HEK293 (cell line): ENCODE measurements at regions not wholly inside any gene's neighbourhood (a gene's known extent, or its start where the extent isn't known, plus 50 kb on each side); places are given as distances from the start of the nearest gene placed in this dataset.

Experiments
- SP2 ChIP-seq: fragments of 450-650 bp; formaldehyde crosslinking; IDR thresholded peaks from 2 replicates; pipeline ENCODE4 v1.5.1; 2016; ENCODE audit warnings: missing biosample characterization, missing genetic modification characterization
- YY1 ChIP-seq: fragments of 450-650 bp; formaldehyde crosslinking; IDR thresholded peaks from 2 replicates; pipeline ENCODE4 v1.5.1; 2018; ENCODE audit warnings: missing biosample characterization, missing genetic modification characterization
- ZNF169 ChIP-seq: fragments of 450-650 bp; formaldehyde crosslinking; IDR thresholded peaks from 2 replicates; pipeline ENCODE4 v1.5.1; 2016; ENCODE audit warnings: missing biosample characterization, missing genetic modification characterization
- ZNF311 ChIP-seq: fragments of 450-650 bp; formaldehyde crosslinking; IDR thresholded peaks from 2 replicates; pipeline ENCODE4 v1.5.1; 2017; ENCODE audit warnings: missing biosample characterization, missing genetic modification characterization, borderline replicate concordance
- ZNF501 ChIP-seq: fragments of 450-650 bp; formaldehyde crosslinking; IDR thresholded peaks from 2 replicates; pipeline ENCODE4 v1.5.1; 2016; ENCODE audit warnings: missing biosample characterization, missing genetic modification characterization
- ZNF558 ChIP-seq: fragments of 450-650 bp; formaldehyde crosslinking; IDR thresholded peaks from 2 replicates; pipeline ENCODE4 v1.5.1; 2016; ENCODE audit warnings: missing biosample characterization, missing genetic modification characterization
- ZNF707 ChIP-seq: fragments of 450-650 bp; formaldehyde crosslinking; IDR thresholded peaks from 2 replicates; pipeline ENCODE4 v1.5.1; 2016; ENCODE audit warnings: missing biosample characterization, missing genetic modification characterization
- TF ChIP-seq, protein P1 (sequence below): fragments of 450-650 bp; formaldehyde crosslinking; IDR thresholded peaks from 2 replicates; pipeline ENCODE4 v1.5.1; 2016; ENCODE audit warnings: missing biosample characterization, missing genetic modification characterization
- TF ChIP-seq, protein P2 (sequence below): fragments of 450-650 bp; formaldehyde crosslinking; IDR thresholded peaks from 2 replicates; pipeline ENCODE4 v1.5.1; 2016; ENCODE audit warnings: missing biosample characterization, missing genetic modification characterization
- TF ChIP-seq, protein P3 (sequence below): fragments of 450-650 bp; formaldehyde crosslinking; IDR thresholded peaks from 2 replicates; pipeline ENCODE4 v1.5.1; 2016; ENCODE audit warnings: missing biosample characterization, missing genetic modification characterization
- TF ChIP-seq, protein P4 (sequence below): fragments of 450-650 bp; formaldehyde crosslinking; optimal IDR thresholded peaks from 2 replicates; pipeline ENCODE3; 2016; ENCODE audit warnings: missing biosample characterization, mild to moderate bottlenecking, missing genetic modification characterization
- TF ChIP-seq, protein P5 (sequence below): fragments of 450-650 bp; formaldehyde crosslinking; IDR thresholded peaks from 2 replicates; pipeline ENCODE4 v1.5.1; 2016; ENCODE audit warnings: missing biosample characterization, missing genetic modification characterization, low read depth
- TF ChIP-seq, protein P6 (sequence below): fragments of 450-650 bp; formaldehyde crosslinking; IDR thresholded peaks from 2 replicates; pipeline ENCODE4 v1.5.1; 2016; ENCODE audit warnings: missing biosample characterization, missing genetic modification characterization, low read depth

DNA sequence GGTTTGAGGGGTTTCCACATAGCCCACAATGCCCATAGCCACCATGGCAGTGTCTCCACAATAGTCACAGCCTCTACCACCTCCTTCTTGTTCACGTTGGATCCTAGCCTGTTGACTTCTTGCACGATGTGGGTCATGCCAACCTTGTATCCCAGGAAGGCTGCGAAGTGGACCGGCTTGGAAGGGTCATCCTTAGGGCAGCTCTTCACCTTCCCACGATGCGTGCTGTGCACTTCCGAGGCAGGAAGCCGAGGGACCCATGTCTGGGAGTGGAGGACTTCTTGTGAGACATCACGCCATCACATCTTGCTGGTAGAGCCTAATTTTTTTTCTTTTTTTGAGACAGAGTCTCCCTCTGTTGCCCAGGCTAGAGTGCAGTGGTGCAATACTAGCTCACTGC, 144.6 kb upstream of the ASB18 start:
- TF ChIP-seq ZNF311 (tag by site-specific recombination): no peak
- TF ChIP-seq ZNF707 (tag by site-specific recombination): no peak
- TF ChIP-seq, protein P1, sequence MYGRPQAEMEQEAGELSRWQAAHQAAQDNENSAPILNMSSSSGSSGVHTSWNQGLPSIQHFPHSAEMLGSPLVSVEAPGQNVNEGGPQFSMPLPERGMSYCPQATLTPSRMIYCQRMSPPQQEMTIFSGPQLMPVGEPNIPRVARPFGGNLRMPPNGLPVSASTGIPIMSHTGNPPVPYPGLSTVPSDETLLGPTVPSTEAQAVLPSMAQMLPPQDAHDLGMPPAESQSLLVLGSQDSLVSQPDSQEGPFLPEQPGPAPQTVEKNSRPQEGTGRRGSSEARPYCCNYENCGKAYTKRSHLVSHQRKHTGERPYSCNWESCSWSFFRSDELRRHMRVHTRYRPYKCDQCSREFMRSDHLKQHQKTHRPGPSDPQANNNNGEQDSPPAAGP (tag by site-specific recombination): no peak
- no peak for TF ChIP-seq YY1 (tag by site-specific recombination)
- no peak for TF ChIP-seq ZNF169 (tag by site-specific recombination)
- TF ChIP-seq, protein P2, sequence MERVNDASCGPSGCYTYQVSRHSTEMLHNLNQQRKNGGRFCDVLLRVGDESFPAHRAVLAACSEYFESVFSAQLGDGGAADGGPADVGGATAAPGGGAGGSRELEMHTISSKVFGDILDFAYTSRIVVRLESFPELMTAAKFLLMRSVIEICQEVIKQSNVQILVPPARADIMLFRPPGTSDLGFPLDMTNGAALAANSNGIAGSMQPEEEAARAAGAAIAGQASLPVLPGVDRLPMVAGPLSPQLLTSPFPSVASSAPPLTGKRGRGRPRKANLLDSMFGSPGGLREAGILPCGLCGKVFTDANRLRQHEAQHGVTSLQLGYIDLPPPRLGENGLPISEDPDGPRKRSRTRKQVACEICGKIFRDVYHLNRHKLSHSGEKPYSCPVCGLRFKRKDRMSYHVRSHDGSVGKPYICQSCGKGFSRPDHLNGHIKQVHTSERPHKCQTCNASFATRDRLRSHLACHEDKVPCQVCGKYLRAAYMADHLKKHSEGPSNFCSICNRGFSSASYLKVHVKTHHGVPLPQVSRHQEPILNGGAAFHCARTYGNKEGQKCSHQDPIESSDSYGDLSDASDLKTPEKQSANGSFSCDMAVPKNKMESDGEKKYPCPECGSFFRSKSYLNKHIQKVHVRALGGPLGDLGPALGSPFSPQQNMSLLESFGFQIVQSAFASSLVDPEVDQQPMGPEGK: no peak
- TF ChIP-seq, protein P3, sequence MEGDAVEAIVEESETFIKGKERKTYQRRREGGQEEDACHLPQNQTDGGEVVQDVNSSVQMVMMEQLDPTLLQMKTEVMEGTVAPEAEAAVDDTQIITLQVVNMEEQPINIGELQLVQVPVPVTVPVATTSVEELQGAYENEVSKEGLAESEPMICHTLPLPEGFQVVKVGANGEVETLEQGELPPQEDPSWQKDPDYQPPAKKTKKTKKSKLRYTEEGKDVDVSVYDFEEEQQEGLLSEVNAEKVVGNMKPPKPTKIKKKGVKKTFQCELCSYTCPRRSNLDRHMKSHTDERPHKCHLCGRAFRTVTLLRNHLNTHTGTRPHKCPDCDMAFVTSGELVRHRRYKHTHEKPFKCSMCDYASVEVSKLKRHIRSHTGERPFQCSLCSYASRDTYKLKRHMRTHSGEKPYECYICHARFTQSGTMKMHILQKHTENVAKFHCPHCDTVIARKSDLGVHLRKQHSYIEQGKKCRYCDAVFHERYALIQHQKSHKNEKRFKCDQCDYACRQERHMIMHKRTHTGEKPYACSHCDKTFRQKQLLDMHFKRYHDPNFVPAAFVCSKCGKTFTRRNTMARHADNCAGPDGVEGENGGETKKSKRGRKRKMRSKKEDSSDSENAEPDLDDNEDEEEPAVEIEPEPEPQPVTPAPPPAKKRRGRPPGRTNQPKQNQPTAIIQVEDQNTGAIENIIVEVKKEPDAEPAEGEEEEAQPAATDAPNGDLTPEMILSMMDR: no peak
- TF ChIP-seq, protein P4, sequence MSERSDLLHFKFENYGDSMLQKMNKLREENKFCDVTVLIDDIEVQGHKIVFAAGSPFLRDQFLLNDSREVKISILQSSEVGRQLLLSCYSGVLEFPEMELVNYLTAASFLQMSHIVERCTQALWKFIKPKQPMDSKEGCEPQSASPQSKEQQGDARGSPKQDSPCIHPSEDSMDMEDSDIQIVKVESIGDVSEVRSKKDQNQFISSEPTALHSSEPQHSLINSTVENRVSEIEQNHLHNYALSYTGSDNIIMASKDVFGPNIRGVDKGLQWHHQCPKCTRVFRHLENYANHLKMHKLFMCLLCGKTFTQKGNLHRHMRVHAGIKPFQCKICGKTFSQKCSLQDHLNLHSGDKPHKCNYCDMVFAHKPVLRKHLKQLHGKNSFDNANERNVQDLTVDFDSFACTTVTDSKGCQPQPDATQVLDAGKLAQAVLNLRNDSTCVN (tag by site-specific recombination): no peak
- TF ChIP-seq ZNF501: no peak
- TF ChIP-seq ZNF558 (tag by site-specific recombination): no peak
- TF ChIP-seq, protein P5, sequence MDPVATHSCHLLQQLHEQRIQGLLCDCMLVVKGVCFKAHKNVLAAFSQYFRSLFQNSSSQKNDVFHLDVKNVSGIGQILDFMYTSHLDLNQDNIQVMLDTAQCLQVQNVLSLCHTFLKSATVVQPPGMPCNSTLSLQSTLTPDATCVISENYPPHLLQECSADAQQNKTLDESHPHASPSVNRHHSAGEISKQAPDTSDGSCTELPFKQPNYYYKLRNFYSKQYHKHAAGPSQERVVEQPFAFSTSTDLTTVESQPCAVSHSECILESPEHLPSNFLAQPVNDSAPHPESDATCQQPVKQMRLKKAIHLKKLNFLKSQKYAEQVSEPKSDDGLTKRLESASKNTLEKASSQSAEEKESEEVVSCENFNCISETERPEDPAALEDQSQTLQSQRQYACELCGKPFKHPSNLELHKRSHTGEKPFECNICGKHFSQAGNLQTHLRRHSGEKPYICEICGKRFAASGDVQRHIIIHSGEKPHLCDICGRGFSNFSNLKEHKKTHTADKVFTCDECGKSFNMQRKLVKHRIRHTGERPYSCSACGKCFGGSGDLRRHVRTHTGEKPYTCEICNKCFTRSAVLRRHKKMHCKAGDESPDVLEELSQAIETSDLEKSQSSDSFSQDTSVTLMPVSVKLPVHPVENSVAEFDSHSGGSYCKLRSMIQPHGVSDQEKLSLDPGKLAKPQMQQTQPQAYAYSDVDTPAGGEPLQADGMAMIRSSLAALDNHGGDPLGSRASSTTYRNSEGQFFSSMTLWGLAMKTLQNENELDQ (tag by site-specific recombination): no peak
- TF ChIP-seq, protein P6, sequence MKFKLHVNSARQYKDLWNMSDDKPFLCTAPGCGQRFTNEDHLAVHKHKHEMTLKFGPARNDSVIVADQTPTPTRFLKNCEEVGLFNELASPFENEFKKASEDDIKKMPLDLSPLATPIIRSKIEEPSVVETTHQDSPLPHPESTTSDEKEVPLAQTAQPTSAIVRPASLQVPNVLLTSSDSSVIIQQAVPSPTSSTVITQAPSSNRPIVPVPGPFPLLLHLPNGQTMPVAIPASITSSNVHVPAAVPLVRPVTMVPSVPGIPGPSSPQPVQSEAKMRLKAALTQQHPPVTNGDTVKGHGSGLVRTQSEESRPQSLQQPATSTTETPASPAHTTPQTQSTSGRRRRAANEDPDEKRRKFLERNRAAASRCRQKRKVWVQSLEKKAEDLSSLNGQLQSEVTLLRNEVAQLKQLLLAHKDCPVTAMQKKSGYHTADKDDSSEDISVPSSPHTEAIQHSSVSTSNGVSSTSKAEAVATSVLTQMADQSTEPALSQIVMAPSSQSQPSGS (tag by site-specific recombination): no peak
- TF ChIP-seq SP2 (tag by site-specific recombination): no peak
